Lower lobe of right lung (tissue), 2 donors: ENCODE measurements at regions not wholly inside any gene's neighbourhood (a gene's known extent, or its start where the extent isn't known, plus 50 kb on each side); places are given as distances from the start of the nearest gene placed in this dataset.

Experiments
- ATAC-seq, 2 donors: fragments of 200-7000 bp; cut with Tn5 transposase; one replicate each; pipeline ENCODE4 v1.9.1; 2020 to 2022; ENCODE audit warnings: mild to moderate bottlenecking in 2 of 2, moderate library complexity in 2 of 2
- DNase-seq: peaks from one replicate; pipeline ENCODE4 v3.0.0-alpha.2; 2020
- H3K27ac ChIP-seq: fragments of 200-600 bp; one replicate; pipeline ENCODE4 v1.8.0; 2022
- H3K27me3 ChIP-seq: fragments of 200-600 bp; one replicate; pipeline ENCODE4 v1.8.0; 2022; ENCODE audit warnings: low read depth
- H3K36me3 ChIP-seq: fragments of 200-600 bp; one replicate; pipeline ENCODE4 v1.8.0; 2022; ENCODE audit warnings: mild to moderate bottlenecking
- H3K4me1 ChIP-seq: fragments of 200-600 bp; one replicate; pipeline ENCODE4 v1.8.0; 2022
- H3K4me3 ChIP-seq: fragments of 200-600 bp; one replicate; pipeline ENCODE4 v1.8.0; 2022; ENCODE audit warnings: mild to moderate bottlenecking
- H3K9me3 ChIP-seq: fragments of 200-600 bp; one replicate; pipeline ENCODE4 v1.8.0; 2022
- CTCF ChIP-seq: fragments of 200-600 bp; IDR thresholded peaks from one replicate; pipeline ENCODE4 v1.8.0; 2022; ENCODE audit warnings: antibody characterized with exemption, mild to moderate bottlenecking
- intact Hi-C: fragments of 100-400 bp; cut with DNase I; formaldehyde crosslinking; loops from one replicate; pipeline ENCODE4 v1.11.0; 2022
- donor health status: DM: no; HTN: yes; CAD: no; lungs with severe emphysema.

GRCh38 chrX:10818651-10819050 is 198.3 kb upstream of the MID1 start:
- Histone ChIP-seq H3K27me3 (no peaks in the 10 kb centered on the region), H3K36me3 (no peaks in the 10 kb centered on the region), H3K9me3 (no peaks in the 10 kb centered on the region), H3K4me3 (no peak overlapping the region), H3K27ac (no peak overlapping the region), H3K4me1 (no peaks in the 10 kb centered on the region)
- DNase-seq, result no peak
- intact Hi-C loops, result no loop called here
- ATAC-seq, result no peak
- TF ChIP-seq CTCF, result no peak

- Histone ChIP-seq H3K27me3 (no peaks in the 10 kb centered on the region), H3K36me3 (no peaks in the 10 kb centered on the region), H3K27ac (no peak overlapping the region), H3K4me3 (no peak overlapping the region), H3K9me3 (no peaks in the 10 kb centered on the region), H3K4me1 (no peaks in the 10 kb centered on the region)
- intact Hi-C loops, result no loop called here
- TF ChIP-seq CTCF, result no peak
- DNase-seq (no peak), ATAC-seq (no peak)
Observed at GRCh38 chrX:10819973-10820372, 199.6 kb upstream of the MID1 start.

- DNase-seq (no peak), ATAC-seq (no peak)
- H3K4me3 ChIP-seq, result no peak overlapping the region
- no peaks in the 10 kb centered on the region for H3K27me3 ChIP-seq
- H3K27ac ChIP-seq, result no peak overlapping the region
- no peaks in the 10 kb centered on the region for H3K4me1 ChIP-seq
- intact Hi-C loops, result no loop called here
- H3K36me3 ChIP-seq, result no peaks in the 10 kb centered on the region
- no peaks in the 10 kb centered on the region for H3K9me3 ChIP-seq
- no peak for TF ChIP-seq CTCF
Observed at GRCh38 chrX:10821293-10821692, 200.9 kb upstream of the MID1 start.

- no peak for ATAC-seq
- intact Hi-C loops, result no loop called here
- Histone ChIP-seq H3K27ac (no peak overlapping the region), H3K9me3 (no peaks in the 10 kb centered on the region), H3K36me3 (no peaks in the 10 kb centered on the region), H3K27me3 (no peaks in the 10 kb centered on the region), H3K4me3 (no peak overlapping the region), H3K4me1 (no peaks in the 10 kb centered on the region)
- no peak for DNase-seq
- no peak for TF ChIP-seq CTCF
Observed at GRCh38 chrX:10828036-10828435, 207.7 kb upstream of the MID1 start.

GRCh38 chrX:10828640-10829039 is 208.3 kb upstream of the MID1 start:
- intact Hi-C loops, result no loop called here
- DNase-seq, result no peak
- ATAC-seq, result no peak
- Histone ChIP-seq H3K4me1 (no peaks in the 10 kb centered on the region), H3K27ac (no peak overlapping the region), H3K9me3 (no peaks in the 10 kb centered on the region), H3K27me3 (no peaks in the 10 kb centered on the region), H3K36me3 (no peaks in the 10 kb centered on the region), H3K4me3 (no peak overlapping the region)
- TF ChIP-seq CTCF, result no peak
